Stomach (tissue), 8 donors: ENCODE measurements at regions not wholly inside any gene's neighbourhood (a gene's known extent, or its start where the extent isn't known, plus 50 kb on each side); places are given as distances from the start of the nearest gene placed in this dataset.

Experiments
- DNase-seq, 2 donors: peaks; one replicate each; pipeline versions ENCODE4 v3.0.0 to v3.0.0-alpha.2; 2013 to 2019
- H3K27ac ChIP-seq, 5 donors: fragments of 200-600 bp in 4 of 5; sonication (generic) in 4 of 5; one replicate each; pipeline ENCODE4 v1.5.1; 2013 to 2019; ENCODE audit warnings: mild to moderate bottlenecking in 1 of 5, moderate library complexity in 1 of 5
- H3K27me3 ChIP-seq, 3 donors: fragments of 200-600 bp; sonication (generic); one replicate each; pipeline ENCODE4 v1.5.1; 2017 to 2019; ENCODE audit warnings: mixed run types in 1 of 3
- H3K36me3 ChIP-seq, 4 donors: fragments of 200-600 bp; sonication (generic); 1 replicate in 3 of 4; 2 replicates in 1 of 4; pipeline ENCODE4 v1.5.1; 2016 to 2019
- H3K4me1 ChIP-seq, 4 donors: fragments of 200-600 bp; sonication (generic); one replicate each; pipeline ENCODE4 v1.5.1; 2016 to 2019
- H3K4me3 ChIP-seq, 4 donors: fragments of 200-600 bp; sonication (generic) in 3 of 4; one replicate each; pipeline ENCODE4 v1.5.1; 2016 to 2019; ENCODE audit warnings: mild to moderate bottlenecking in 1 of 4
- H3K9me3 ChIP-seq, 4 donors: fragments of 200-600 bp; sonication (generic); one replicate each; pipeline ENCODE4 v1.5.1; 2016 to 2019
- CTCF ChIP-seq, 7 experiments: fragments of 450-650 bp in 4 of 7; fragments of 200-600 bp in 3 of 7; sonication (generic) in 3 of 7; IDR thresholded peaks; one replicate each; pipeline ENCODE4 v1.5.1; 2016 to 2019; ENCODE audit warnings: antibody characterized with exemption in 7 of 7, control low read depth in 2 of 7, mild to moderate bottlenecking in 1 of 7
- EP300 ChIP-seq: sonication (generic); formaldehyde crosslinking; IDR thresholded peaks from one replicate; pipeline ENCODE4 v1.6.1; 2017; ENCODE audit warnings: antibody characterized with exemption
- POLR2A ChIP-seq, 4 donors: fragments of 450-650 bp; IDR thresholded peaks; one replicate each; pipeline ENCODE4 v1.6.1; 2016; ENCODE audit warnings: antibody characterized with exemption in 4 of 4, control low read depth in 2 of 4, mild to moderate bottlenecking in 1 of 4, moderate library complexity in 1 of 4
- POLR2AphosphoS5 ChIP-seq, 3 donors: sonication (generic); formaldehyde crosslinking; IDR thresholded peaks; one replicate each; pipeline ENCODE4 v1.6.1; 2016; ENCODE audit warnings: antibody characterized with exemption in 3 of 3
- WGBS, 5 donors: extraction: QIAGEN DNeasy Blood & Tissue Kit in 3 of 5; methylation state at CpG; one replicate each; pipeline versions ENCODE4 v1.1.5 to v1.1.7; 2013 to 2018; 5-methylcytosine and 5-hydroxymethylcytosine counted together
- intact Hi-C: fragments of 100-400 bp; cut with DNase I; formaldehyde crosslinking; loops from one replicate; pipeline ENCODE4 v1.15.1; 2023; ENCODE audit warnings: low total_unique reads
- donor health status: healthy with polysubstance abuse.
- donor health status: Bipolar disorder and iron deficiency.
- donor health status: healthy.

DNA sequence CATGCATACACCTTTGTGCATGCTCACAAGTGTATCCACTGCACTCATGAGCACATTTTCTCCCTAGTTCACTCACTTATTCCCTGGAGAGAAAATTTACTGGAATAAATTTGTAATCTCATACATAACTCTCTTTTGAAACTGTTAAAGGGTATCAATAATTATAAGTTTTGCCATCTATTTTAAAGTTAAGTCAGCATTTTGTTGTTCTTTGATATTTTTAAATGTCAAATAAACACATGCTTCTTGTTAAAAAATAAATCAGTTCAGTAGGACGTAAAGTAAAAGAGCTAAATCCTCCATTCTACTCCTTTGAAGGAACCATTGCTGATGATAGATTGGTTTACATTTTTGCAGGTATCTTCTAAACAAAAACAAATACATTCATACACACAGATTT, 522.1 kb downstream of the NR4A2 start:
- 43 to 67% (median 64%) methylated on average over 1 of the region's 1 CpG for WGBS, 5 donors
- intact Hi-C loops = no loop called here
- DNase-seq = no peak

DNA sequence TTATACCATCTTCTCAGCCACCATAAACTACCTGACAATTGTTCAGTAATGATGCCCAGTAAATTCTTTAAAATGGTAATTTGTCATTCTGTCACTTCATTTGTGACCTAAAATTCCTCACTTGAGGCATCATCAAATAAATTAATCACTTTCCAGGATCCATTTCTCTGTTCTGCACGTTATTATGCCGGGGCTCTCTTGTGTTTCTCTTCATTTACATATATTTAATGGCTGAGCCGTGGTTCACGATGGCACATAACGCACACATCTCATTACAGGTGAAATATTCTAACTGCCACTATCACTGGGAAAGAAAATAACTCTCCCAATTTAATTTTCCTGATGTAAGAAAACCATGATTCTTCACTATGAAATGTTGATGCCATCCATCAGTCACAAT, 529.6 kb downstream of the NR4A2 start:
- no peaks in the 10 kb centered on the region for H3K9me3 ChIP-seq
- no peaks in the 10 kb centered on the region for H3K4me1 ChIP-seq
- TF ChIP-seq POLR2AphosphoS5 (IDR thresholded peaks at IDR 0.05) = no peak
- TF ChIP-seq POLR2A (IDR thresholded peaks at IDR 0.05) = no peak
- TF ChIP-seq EP300 = no peak
- TF ChIP-seq CTCF (IDR thresholded peaks at IDR 0.05) = no peak
- H3K27me3 ChIP-seq = no peaks in the 10 kb centered on the region
- WGBS, 5 donors = 82 to 85% (median 83%) methylated on average over 5 of the region's 5 CpGs
- no peak overlapping the region for H3K27ac ChIP-seq
- intact Hi-C loops = no loop called here
- no peak for DNase-seq
- no peak overlapping the region for H3K4me3 ChIP-seq
- H3K36me3 ChIP-seq = no peaks in the 10 kb centered on the region

More for the DNA sequence above, 522.1 kb downstream of the NR4A2 start:
- Histone ChIP-seq H3K4me3 (no peak overlapping the region), H3K27ac (no peak overlapping the region), H3K9me3 (no peaks in the 10 kb centered on the region), H3K27me3 (no peaks in the 10 kb centered on the region), H3K36me3 (no peaks in the 10 kb centered on the region), H3K4me1 (no peaks in the 10 kb centered on the region)
- no peak for TF ChIP-seq POLR2A (IDR thresholded peaks at IDR 0.05)
- TF ChIP-seq EP300 = no peak
- no peak for TF ChIP-seq POLR2AphosphoS5 (IDR thresholded peaks at IDR 0.05)
- no peak for TF ChIP-seq CTCF (IDR thresholded peaks at IDR 0.05)

DNA sequence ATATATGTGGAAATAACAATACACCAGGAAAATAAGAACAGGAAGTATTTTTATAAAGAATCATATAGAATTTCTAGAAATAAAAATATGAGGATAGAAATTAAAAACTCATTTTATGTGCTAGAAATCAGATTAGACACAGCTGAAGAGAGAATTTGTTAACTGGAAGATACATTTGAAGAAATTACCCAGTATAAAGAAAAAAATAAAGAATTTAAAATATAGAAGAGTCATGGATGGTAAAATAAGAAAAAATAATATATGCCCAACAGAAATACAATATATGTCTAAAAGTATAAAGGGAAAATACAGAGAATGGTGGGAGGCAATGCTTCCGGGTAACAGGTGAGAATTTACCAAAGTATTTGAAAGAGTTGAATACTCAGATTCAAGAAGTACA, 539.9 kb downstream of the NR4A2 start:
- Histone ChIP-seq H3K36me3 (no peaks in the 10 kb centered on the region), H3K4me3 (no peak overlapping the region), H3K9me3 (peaks cover 5 to 39% (median 21%) of the 10 kb centered on the region in 4 donors), H3K27ac (no peak overlapping the region), H3K27me3 (no peaks in the 10 kb centered on the region), H3K4me1 (no peaks in the 10 kb centered on the region)
- intact Hi-C loops = no loop called here
- TF ChIP-seq POLR2A (IDR thresholded peaks at IDR 0.05) = no peak
- no peak for TF ChIP-seq POLR2AphosphoS5 (IDR thresholded peaks at IDR 0.05)
- no peak for TF ChIP-seq EP300
- no peak for TF ChIP-seq CTCF (IDR thresholded peaks at IDR 0.05)
- no peak for DNase-seq
- WGBS, 5 donors = 90 to 98% (median 93%) methylated on average over 1 of the region's 1 CpG

GRCh38 chr2:155770516-155770915, 562.0 kb downstream of the NR4A2 start:
- intact Hi-C loops = no loop called here
- Histone ChIP-seq H3K27me3 (no peaks in the 10 kb centered on the region), H3K4me3 (no peak overlapping the region), H3K36me3 (no peaks in the 10 kb centered on the region), H3K4me1 (no peaks in the 10 kb centered on the region), H3K9me3 (peaks cover 0 to 8% (median 0%) of the 10 kb centered on the region in 4 donors), H3K27ac (no peak overlapping the region)
- 76 to 91% (median 89%) methylated on average over 1 of the region's 1 CpG for WGBS, 5 donors
- TF ChIP-seq EP300 (no peak), POLR2A (IDR thresholded peaks at IDR 0.05) (no peak), CTCF (IDR thresholded peaks at IDR 0.05) (no peak)
- no peak for DNase-seq
